DMS53 treated with DMSO at 0.1 percent for 48 hours (cell line): ENCODE measurements at regions not wholly inside any gene's neighbourhood (a gene's known extent, or its start where the extent isn't known, plus 50 kb on each side); places are given as distances from the start of the nearest gene placed in this dataset.
"Not testable (repeated sequence)": the region's sequence is repeated elsewhere in the genome, so short reads cannot be mapped to it uniquely, and the experiment has no call there.

Experiments used
- DNase-seq: peaks from one replicate; lab custom pipeline; 2025; ENCODE audit not compliant: unreplicated experiment; lab: John Stamatoyannopoulos, UW

GRCh38 chr2:84373391-84373790, 85.7 kb downstream of the SUCLG1 start:
- no peak for DNase-seq

- no peak for DNase-seq
These were observed 96.5 kb downstream of the SUCLG1 start for GRCh38 chr2:84362541-84362940.

- no peak for DNase-seq
These were observed 121.0 kb downstream of the SUCLG1 start for GRCh38 chr2:84338069-84338468.

- no peak for DNase-seq
These were observed 131.3 kb downstream of the SUCLG1 start for GRCh38 chr2:84327645-84328249.

- no peak for DNase-seq
These were observed 132.1 kb downstream of the SUCLG1 start for GRCh38 chr2:84326831-84327432.

- DNase-seq = no peak
These were observed 135.2 kb downstream of the SUCLG1 start for GRCh38 chr2:84323890-84324289.

GRCh38 chr2:84320940-84321339, 138.1 kb downstream of the SUCLG1 start:
- DNase-seq = no peak

GRCh38 chr2:84319581-84319980, 139.5 kb downstream of the SUCLG1 start:
- no peak for DNase-seq

GRCh38 chr2:84317135-84317534, 141.9 kb downstream of the SUCLG1 start:
- DNase-seq = no peak

GRCh38 chr2:84314901-84315330, 144.2 kb downstream of the SUCLG1 start:
- peak; percentile 89 for DNase-seq

GRCh38 chr2:84314250-84314649, 144.8 kb downstream of the SUCLG1 start:
- no peak for DNase-seq

GRCh38 chr2:84309281-84309680, 149.8 kb downstream of the SUCLG1 start:
- DNase-seq = no peak

- no peak for DNase-seq
These were observed 152.7 kb downstream of the SUCLG1 start for GRCh38 chr2:84306361-84306760.

- peak; percentile 79 for DNase-seq
These were observed 156.3 kb downstream of the SUCLG1 start for GRCh38 chr2:84302513-84303412.

- DNase-seq = no peak
These were observed 157.4 kb downstream of the SUCLG1 start for GRCh38 chr2:84301717-84302116.

- DNase-seq = no peak
These were observed 158.4 kb downstream of the SUCLG1 start for GRCh38 chr2:84300696-84301029.

GRCh38 chr2:84300001-84300695, 158.9 kb downstream of the SUCLG1 start:
- DNase-seq = not testable (repeated sequence)

- DNase-seq = no peak
These were observed 159.8 kb downstream of the SUCLG1 start for GRCh38 chr2:84299211-84299775.

GRCh38 chr2:84297155-84297554, 161.9 kb downstream of the SUCLG1 start:
- DNase-seq = peak; percentile 11

- no peak for DNase-seq
These were observed 165.2 kb downstream of the SUCLG1 start for GRCh38 chr2:84293791-84294380.

- no peak for DNase-seq
These were observed 166.5 kb downstream of the SUCLG1 start for GRCh38 chr2:84292545-84292944.
